NCI-H1092 (cell line): ENCODE measurements at regions not wholly inside any gene's neighbourhood (a gene's known extent, or its start where the extent isn't known, plus 50 kb on each side); places are given as distances from the start of the nearest gene placed in this dataset.
"Not testable (repeated sequence)": the region's sequence is repeated elsewhere in the genome, so short reads cannot be mapped to it uniquely, and the experiment has no call there.

Source experiments
- DNase-seq: peaks from one replicate; lab custom pipeline; 2025; lab: John Stamatoyannopoulos, UW

- no peak for DNase-seq
Observed at GRCh38 chr3:17833786-17834559, 91.5 kb upstream of the TBC1D5 start.

- no peak for DNase-seq
Observed at GRCh38 chr3:17832016-17832415, 89.6 kb upstream of the TBC1D5 start.

GRCh38 chr3:17831366-17831765 is 88.9 kb upstream of the TBC1D5 start:
- no peak for DNase-seq

DNA sequence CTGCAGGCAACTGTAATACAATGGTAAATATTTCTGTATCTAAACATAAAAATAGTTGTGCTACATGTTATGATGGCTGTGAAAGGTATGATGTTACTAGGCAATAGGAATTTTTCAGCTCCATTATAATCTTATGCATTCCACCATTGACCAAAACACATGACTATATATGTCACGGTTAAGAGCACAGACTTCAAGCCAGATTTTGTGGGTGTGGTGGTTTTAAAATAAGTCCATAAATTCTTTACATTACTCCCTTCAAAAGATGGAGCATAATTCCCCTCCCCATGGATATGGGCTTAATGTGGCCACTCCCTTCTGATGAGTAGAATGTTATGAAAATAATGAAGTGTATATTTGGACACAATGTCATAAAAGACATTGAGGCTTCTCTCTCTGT is 88.4 kb upstream of the TBC1D5 start:
- no peak for DNase-seq

- DNase-seq: no peak
Observed at GRCh38 chr3:17828388-17828787, 86.0 kb upstream of the TBC1D5 start.

- no peak for DNase-seq
Observed at GRCh38 chr3:17825298-17825697, 82.9 kb upstream of the TBC1D5 start.

GRCh38 chr3:17823816-17824215 is 81.4 kb upstream of the TBC1D5 start:
- no peak for DNase-seq

- DNase-seq: no peak
Observed at GRCh38 chr3:17823036-17823435, 80.6 kb upstream of the TBC1D5 start.

DNA sequence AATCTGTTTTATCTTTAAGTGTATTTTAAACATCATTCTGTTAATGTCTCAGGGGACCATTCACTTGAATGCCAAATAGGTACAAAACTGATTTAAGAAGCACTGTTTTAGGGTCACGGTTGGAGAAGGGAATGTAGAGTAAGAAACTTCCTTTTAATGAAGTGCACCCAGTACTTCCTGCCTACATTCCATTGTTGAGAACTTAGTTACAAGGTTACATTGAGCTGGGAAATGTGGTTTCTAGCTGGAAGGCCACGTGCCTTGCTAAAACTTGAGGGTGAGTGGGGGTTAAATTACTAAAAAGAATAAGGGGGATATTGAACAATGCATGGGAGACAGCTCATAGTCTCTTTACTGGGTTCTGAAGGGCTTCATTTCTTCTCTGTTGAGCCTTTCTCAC is 78.3 kb upstream of the TBC1D5 start:
- DNase-seq: no peak

GRCh38 chr3:17820275-17820674 is 77.8 kb upstream of the TBC1D5 start:
- DNase-seq: no peak

DNA sequence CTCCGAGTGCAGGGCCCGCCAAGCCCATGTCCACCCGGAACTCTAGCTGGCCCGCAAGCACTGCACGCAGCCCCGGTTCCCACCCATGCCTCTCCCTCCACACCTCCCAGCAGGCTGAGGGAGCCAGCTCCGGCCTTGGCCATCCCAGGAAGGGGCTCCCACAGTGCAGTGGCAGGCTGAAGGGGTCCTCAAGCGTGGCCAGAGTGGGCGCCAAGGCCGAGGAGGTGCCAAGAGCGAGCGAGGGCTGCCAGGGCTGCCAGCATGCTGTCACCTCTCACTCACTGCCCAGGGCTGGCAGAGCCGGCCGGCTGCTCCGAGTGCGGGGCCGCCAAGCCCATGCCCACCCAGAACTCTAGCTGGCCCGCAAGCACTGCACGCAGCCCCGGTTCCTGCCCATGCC is 75.5 kb upstream of the TBC1D5 start:
- DNase-seq: not testable (repeated sequence)

DNA sequence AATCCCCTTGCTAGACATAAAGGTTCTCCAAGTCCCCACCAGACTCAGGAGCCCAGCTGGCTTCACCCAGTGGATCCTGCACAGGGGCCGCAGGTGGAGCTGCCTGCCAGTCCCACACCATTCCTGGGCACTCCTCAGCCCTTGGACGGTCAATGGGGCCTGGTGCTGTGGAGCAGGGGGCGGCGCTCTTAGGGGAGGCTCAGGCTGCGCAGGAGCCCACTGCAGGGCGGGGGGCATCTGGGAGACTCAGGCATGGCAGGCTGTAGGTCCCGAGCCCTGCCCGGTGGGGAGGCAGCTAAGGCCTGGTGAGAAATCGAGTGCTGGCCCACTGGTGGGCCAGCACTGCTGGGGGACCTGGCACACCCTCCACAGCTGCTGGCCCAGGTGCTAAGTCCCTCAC is 75.1 kb upstream of the TBC1D5 start:
- DNase-seq: no peak

DNA sequence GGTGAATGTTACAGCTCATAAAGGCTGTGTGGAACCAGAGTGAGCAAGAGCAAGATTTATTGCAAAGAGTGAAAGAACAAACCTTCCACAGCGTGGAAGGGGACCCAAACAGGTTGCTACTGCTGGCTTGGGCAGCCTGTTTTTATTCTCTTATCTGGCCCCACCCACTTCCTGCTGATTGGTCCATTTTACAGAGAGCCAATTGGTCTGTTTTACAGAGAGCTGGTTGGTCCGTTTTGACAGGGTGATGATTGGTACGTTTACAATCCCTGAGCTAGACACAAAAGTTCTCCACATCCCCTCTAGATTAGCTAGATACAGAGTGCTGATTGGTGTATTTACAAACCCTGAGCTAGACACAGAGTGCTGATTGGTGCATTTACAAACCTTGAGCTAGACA is 74.4 kb upstream of the TBC1D5 start:
- DNase-seq: not testable (repeated sequence)

DNA sequence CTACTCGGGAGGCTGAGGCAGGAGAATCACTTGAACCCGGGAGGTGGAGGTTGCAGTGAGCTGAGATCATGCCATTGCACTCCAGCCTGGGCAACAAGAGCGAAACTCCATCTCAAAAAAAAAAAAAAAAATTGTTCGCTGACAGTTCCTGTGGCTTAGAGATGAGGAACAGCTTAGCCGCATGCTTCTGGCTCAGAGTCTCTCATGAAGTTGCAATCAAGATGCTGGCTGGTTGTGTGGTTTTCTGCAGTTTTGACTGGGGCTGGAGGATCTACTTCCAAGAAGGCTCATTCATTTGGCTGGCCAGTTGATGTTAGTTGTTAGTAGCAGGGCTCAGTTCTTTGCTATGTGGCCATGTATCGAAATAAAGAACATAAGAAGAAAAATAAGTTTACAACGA is 69.9 kb upstream of the TBC1D5 start:
- not testable (repeated sequence) for DNase-seq

DNA sequence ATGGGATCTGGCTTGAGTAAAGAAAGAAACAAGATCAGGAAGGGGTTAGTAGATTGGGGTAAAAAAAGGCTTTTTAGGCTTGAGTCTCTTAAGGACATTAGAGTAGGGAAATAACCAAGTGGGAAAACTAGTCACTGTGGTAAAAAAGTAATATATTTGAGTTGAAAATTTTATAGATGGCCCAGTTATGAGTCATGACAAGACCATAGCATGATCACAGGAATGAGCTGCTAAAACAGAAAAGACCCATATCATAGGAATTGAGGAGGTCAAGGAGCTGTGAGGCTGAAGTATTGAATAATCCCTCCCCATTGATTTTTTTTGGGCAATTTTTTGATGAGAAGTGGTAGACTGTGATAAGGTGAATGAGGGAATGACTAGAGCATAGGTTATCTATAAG is 69.2 kb upstream of the TBC1D5 start:
- no peak for DNase-seq

DNA sequence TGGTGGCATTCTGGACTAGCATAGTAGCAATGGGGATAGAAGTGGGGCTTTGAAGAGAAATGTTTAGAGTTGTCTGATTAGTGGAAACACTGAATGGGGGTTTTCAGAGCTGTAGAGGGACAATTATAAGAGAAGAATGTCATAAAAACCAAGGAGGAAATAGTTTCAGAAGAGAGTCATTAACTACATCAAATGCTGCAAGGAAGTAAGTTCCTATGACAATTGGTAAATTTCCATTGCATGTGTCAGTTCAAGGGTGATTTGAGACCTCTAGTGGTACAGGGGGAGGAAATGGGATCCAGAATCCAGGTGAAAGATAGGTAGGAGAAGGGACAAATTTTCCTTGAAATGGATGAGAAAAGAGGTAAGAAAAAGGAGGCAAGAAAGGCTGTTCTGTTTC is 68.3 kb upstream of the TBC1D5 start:
- DNase-seq: no peak

DNA sequence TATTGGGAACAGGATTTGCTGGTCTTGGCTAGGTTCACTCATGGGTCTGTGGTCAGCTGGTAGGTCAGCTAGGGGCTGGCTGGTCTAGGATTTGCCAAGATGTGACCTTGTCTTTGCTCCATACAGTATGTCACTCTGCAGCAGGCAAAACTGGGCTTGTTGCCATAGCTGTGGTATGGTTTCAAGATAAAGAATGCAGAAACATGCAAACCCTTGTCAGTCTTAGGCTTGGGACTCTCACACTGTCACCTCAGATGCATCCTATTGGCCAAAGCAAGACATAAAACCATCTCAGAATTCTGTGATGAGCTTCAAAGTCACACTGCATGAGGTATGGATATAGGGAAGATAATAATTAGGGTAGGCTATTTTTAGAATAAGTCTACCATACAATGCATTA is 66.6 kb upstream of the TBC1D5 start:
- no peak for DNase-seq

DNA sequence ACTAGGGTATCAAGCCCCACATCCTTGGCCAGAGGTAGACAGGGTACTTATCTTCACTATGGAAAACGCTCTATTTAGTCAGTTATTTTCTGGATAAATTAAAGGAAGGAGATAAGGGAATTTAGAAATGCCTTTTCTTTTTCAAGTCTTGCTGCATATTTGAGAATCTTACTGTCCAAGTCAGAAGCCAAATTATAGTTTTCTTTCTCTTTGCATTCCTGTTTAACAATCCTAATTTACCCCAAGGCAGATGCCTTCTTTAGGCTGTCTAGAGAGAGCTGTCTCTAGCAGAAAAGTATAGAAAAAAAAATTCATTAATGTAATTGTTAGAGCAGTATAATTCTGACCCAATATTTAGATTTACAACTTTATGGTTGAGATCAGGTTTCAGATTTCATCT is 64.4 kb upstream of the TBC1D5 start:
- DNase-seq: no peak

DNA sequence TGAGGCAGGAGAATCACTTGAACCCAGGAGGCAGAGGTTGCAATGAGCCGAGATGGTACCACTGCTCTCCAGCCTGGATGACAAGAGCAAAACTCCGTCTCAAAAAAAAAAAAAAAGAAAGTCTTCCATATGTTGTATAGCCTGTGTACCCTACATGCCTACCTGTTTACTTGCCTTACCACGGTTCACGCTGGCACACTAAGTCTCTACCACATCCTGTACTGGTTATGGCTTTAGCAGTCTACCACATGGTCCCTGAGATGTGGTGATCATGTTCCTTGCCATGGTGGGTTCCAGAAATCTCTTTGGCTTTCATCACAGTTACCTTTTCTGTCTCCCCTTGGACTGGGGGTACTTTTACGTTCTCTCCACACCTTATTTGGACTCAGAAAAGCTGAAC is 63.8 kb upstream of the TBC1D5 start:
- DNase-seq: no peak

DNA sequence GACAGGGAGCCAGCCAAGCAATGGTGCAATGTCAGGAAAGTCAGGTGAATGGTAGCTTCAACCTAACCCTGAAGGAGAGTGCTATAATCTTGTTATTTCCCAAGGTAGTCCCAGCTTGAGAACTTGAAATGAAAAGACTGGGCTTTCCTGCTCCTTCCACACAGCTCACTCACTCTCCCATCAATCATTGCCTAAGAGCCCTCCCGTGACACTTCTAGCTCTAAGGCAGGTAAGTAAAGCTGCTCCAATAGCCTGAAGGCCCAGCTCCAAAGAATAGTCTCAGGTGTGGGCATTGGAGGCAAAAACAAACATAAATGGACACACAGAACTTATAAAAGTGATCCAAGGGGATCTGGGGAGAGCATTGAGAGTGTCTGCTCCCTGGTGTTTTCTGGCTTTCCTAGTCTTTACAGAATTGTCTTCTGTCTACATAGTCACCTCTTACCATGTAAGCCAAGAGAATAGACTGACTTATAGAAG is 63.1 kb upstream of the TBC1D5 start:
- DNase-seq: no peak

GRCh38 chr3:17802950-17803349 is 60.5 kb upstream of the TBC1D5 start:
- no peak for DNase-seq

- no peak for DNase-seq
Observed at GRCh38 chr3:17801131-17801530, 58.7 kb upstream of the TBC1D5 start.

- DNase-seq: no peak
Observed at GRCh38 chr3:17800232-17800631, 57.8 kb upstream of the TBC1D5 start.

DNA sequence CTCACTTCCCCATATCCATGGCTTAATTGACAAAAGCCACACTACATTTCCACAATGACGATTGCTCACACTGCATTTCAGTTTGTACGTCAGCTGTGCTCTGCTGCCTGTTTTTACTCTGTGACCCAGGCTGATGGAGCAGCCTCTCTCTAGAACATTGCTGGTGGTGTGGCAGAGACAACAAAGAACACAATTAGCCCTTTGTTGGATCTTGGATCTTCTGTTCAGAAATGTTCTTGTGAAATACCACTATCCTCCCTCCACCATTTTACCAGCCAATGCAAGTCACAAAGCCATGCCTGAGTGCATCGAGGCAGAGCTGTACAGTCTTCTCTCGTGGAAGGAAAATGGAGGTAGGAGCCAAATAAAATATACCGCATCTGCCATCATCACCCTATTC is 56.9 kb upstream of the TBC1D5 start:
- no peak for DNase-seq
